Gastrocnemius medialis (tissue), 4 donors: ENCODE measurements at regions not wholly inside any gene's neighbourhood (a gene's known extent, or its start where the extent isn't known, plus 50 kb on each side); places are given as distances from the start of the nearest gene placed in this dataset.
"Not testable (repeated sequence)": the region's sequence is repeated elsewhere in the genome, so short reads cannot be mapped to it uniquely, and the experiment has no call there.

Source experiments
- CTCF ChIP-seq, 5 experiments: fragments of 450-650 bp in 3 of 5; fragments of 200-600 bp in 2 of 5; sonication (generic) in 2 of 5; IDR thresholded peaks in 4 of 5; conservative IDR thresholded peaks in 1 of 5; 1 replicate in 4 of 5; 2 replicates in 1 of 5; pipeline ENCODE4 v1.5.1; 2016 to 2019; ENCODE audit warnings: antibody characterized with exemption in 5 of 5, mild to moderate bottlenecking in 3 of 5, moderate library complexity in 3 of 5
- POLR2A ChIP-seq, 2 donors: fragments of 450-650 bp; IDR thresholded peaks; one replicate each; pipeline ENCODE4 v1.6.1; 2017; ENCODE audit warnings: antibody characterized with exemption in 2 of 2, mild to moderate bottlenecking in 2 of 2, moderate library complexity in 2 of 2

GRCh38 chr14:86064595-86064994 lies 534.7 kb downstream of the FLRT2 start:
- not testable (repeated sequence) for TF ChIP-seq CTCF (IDR thresholded peaks at IDR 0.05 in 4 of 5, conservative IDR thresholded peaks at IDR 0.05 in 1 of 5); POLR2A (IDR thresholded peaks at IDR 0.05)
